GM20000 (cell line): ENCODE measurements at regions not wholly inside any gene's neighbourhood (a gene's known extent, or its start where the extent isn't known, plus 50 kb on each side); places are given as distances from the start of the nearest gene placed in this dataset.
"Not testable (repeated sequence)": the region's sequence is repeated elsewhere in the genome, so short reads cannot be mapped to it uniquely, and the experiment has no call there.

Experiments used
- DNase-seq: peaks from one replicate; pipeline ENCODE4 v3.0.0; 2012; ENCODE audit warnings: low spot score
- CTCF ChIP-seq: IDR thresholded peaks from 2 replicates; pipeline ENCODE4 v1.5.1; 2012; ENCODE audit warnings: mild to moderate bottlenecking, control low read depth; ENCODE audit errors: extremely low read depth, missing control alignments

- no peak for DNase-seq
These were observed 152.9 kb downstream of the RNASET2 start for GRCh38 chr6:166803471-166803870.

GRCh38 chr6:166802401-166802800 lies 153.9 kb downstream of the RNASET2 start:
- no peak for TF ChIP-seq CTCF
- DNase-seq: no peak

More at GRCh38 chr6:166803471-166803870, 152.9 kb downstream of the RNASET2 start:
- no peak for TF ChIP-seq CTCF

GRCh38 chr6:166800137-166800536 lies 156.2 kb downstream of the RNASET2 start:
- no peak for DNase-seq
- TF ChIP-seq CTCF: no peak

- TF ChIP-seq CTCF: no peak
- DNase-seq: no peak
These were observed 157.7 kb downstream of the RNASET2 start for GRCh38 chr6:166798652-166799051.

GRCh38 chr6:166796610-166797009 lies 159.7 kb downstream of the RNASET2 start:
- no peak for DNase-seq
- TF ChIP-seq CTCF: no peak

- no peak for TF ChIP-seq CTCF
- no peak for DNase-seq
These were observed 160.5 kb downstream of the RNASET2 start for GRCh38 chr6:166795879-166796278.

GRCh38 chr6:166790808-166791207 lies 163.8 kb upstream of the RPS6KA2 start:
- DNase-seq: not testable (repeated sequence)

- not testable (repeated sequence) for DNase-seq
These were observed 161.9 kb upstream of the RPS6KA2 start for GRCh38 chr6:166788846-166789529.
